Transverse colon (tissue), 4 donors: ENCODE measurements at regions not wholly inside any gene's neighbourhood (a gene's known extent, or its start where the extent isn't known, plus 50 kb on each side); places are given as distances from the start of the nearest gene placed in this dataset.

Source experiments
- CTCF ChIP-seq, 5 experiments: fragments of 200-600 bp in 3 of 5; fragments of 450-650 bp in 2 of 5; sonication (generic) in 3 of 5; IDR thresholded peaks; 1 replicate in 2 of 5; 2 replicates in 3 of 5; pipeline ENCODE4 v1.5.1; 2016 to 2017; ENCODE audit warnings: antibody characterized with exemption in 5 of 5, inconsistent platforms in 3 of 5, mild to moderate bottlenecking in 2 of 5, moderate library complexity in 1 of 5
- POLR2A ChIP-seq: fragments of 450-650 bp; IDR thresholded peaks from one replicate; pipeline ENCODE4 v1.6.1; 2016; ENCODE audit warnings: antibody characterized with exemption, mild to moderate bottlenecking, moderate library complexity
- POLR2AphosphoS5 ChIP-seq, 3 donors: sonication (generic); formaldehyde crosslinking; IDR thresholded peaks; one replicate each; pipeline ENCODE4 v1.6.1; 2016; ENCODE audit warnings: antibody characterized with exemption in 3 of 3

DNA sequence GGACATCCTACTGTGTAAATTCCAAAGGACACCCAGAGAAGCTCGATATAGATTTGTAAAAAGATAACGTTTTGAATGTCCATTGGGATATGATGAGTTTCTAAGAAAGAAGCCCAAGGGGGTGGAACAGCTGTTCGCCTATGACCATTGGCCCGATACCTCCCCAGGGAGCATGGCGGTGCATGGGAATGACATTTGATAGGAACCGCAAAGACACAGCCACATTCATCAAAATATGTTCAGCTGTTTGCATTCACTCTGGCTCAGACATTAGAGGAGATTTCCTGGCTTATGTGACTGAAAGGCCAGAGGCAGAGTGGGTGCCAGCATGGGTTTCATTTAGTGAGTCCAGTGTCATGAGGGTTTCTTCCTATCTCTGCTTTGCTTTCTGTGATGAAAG, 56.0 kb upstream of the BAIAP2L1 start:
- no peak for TF ChIP-seq CTCF (IDR thresholded peaks at IDR 0.05)
- TF ChIP-seq POLR2A, result no peak
- no peak for TF ChIP-seq POLR2AphosphoS5 (IDR thresholded peaks at IDR 0.05)
